Stomach (tissue), 4 donors: ENCODE measurements at regions not wholly inside any gene's neighbourhood (a gene's known extent, or its start where the extent isn't known, plus 50 kb on each side); places are given as distances from the start of the nearest gene placed in this dataset.

Experiments used
- CTCF ChIP-seq, 7 experiments: fragments of 450-650 bp in 4 of 7; fragments of 200-600 bp in 3 of 7; sonication (generic) in 3 of 7; IDR thresholded peaks; one replicate each; pipeline ENCODE4 v1.5.1; 2016 to 2019; ENCODE audit warnings: antibody characterized with exemption in 7 of 7, control low read depth in 2 of 7, mild to moderate bottlenecking in 1 of 7
- EP300 ChIP-seq: sonication (generic); formaldehyde crosslinking; IDR thresholded peaks from one replicate; pipeline ENCODE4 v1.6.1; 2017; ENCODE audit warnings: antibody characterized with exemption
- POLR2A ChIP-seq, 4 donors: fragments of 450-650 bp; IDR thresholded peaks; one replicate each; pipeline ENCODE4 v1.6.1; 2016; ENCODE audit warnings: antibody characterized with exemption in 4 of 4, control low read depth in 2 of 4, mild to moderate bottlenecking in 1 of 4, moderate library complexity in 1 of 4
- POLR2AphosphoS5 ChIP-seq, 3 donors: sonication (generic); formaldehyde crosslinking; IDR thresholded peaks; one replicate each; pipeline ENCODE4 v1.6.1; 2016; ENCODE audit warnings: antibody characterized with exemption in 3 of 3

DNA sequence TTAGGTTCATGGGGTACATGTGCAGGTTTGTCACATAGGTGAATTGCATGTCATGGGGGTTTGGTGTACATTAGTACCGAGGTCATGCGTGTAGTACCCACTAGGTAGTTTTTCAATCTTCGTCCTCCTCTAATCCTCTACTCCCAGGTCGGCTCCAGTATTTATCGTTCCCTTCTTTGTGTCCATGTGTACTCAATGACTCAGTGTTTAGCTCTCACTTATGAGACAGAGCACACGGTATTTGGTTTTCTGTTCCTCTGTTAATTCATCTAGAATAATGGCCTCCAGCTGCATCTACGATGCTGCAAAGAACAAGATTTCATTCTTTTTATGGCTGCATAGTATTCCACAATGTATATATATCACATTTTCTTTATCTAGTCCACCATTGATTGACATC, 850.9 kb upstream of the MDGA2 start:
- TF ChIP-seq EP300, result no peak
- TF ChIP-seq CTCF (IDR thresholded peaks at IDR 0.05), result no peak
- no peak for TF ChIP-seq POLR2A (IDR thresholded peaks at IDR 0.05)
- TF ChIP-seq POLR2AphosphoS5 (IDR thresholded peaks at IDR 0.05), result no peak
